Endothelial cell of umbilical vein (primary cell): ENCODE measurements at regions not wholly inside any gene's neighbourhood (a gene's known extent, or its start where the extent isn't known, plus 50 kb on each side); places are given as distances from the start of the nearest gene placed in this dataset.

Experiments
- BruUV-seq: library from RNA; stranded (reverse); fragments of 400-500 nt; replicated peaks from 2 replicates; lab custom pipeline; 2021; lab: Mats Ljungman, UMichigan
- CTCF ChIA-PET: fragments of 300-600, 350-600 bp; sonication (Branson Sonifier 250); formaldehyde crosslinking; loops from one replicate; lab custom pipeline; 2021; ENCODE audit warnings: antibody characterized with exemption, inconsistent platforms; lab: Charles Lee
- POLR2A ChIA-PET: fragments of 300-600, 350-600 bp; sonication (Branson Sonifier 250); formaldehyde crosslinking; loops from one replicate; lab custom pipeline; 2021; ENCODE audit warnings: antibody characterized with exemption, inconsistent platforms; lab: Charles Lee
- DNase-seq: peaks from one replicate; pipeline ENCODE4 v3.0.0-alpha.2; 2011; ENCODE audit warnings: low read depth, low spot score
- FAIRE-seq: peaks from 2 replicates; lab custom pipeline; 2011; peaks lifted over from hg19 to GRCh38; lab: Jason Lieb, UNC
- H2AFZ ChIP-seq: 2 replicates; pipeline ENCODE4 v1.6.0; 2012; ENCODE audit warnings: low read depth, low read length, control low read depth, inconsistent platforms
- H3K27ac ChIP-seq: 2 replicates; pipeline ENCODE4 v1.5.1; 2011; ENCODE audit warnings: low read depth, mild to moderate bottlenecking, control low read depth, low read length, moderate library complexity; ENCODE audit not compliant: insufficient read depth
- H3K27me3 ChIP-seq, 2 experiments: 2 replicates each; pipeline versions ENCODE4 v1.6.0 to v1.6.1; 2011; ENCODE audit warnings: low read length in 2 of 2, mixed read lengths in 1 of 2; ENCODE audit not compliant: control insufficient read depth in 2 of 2, insufficient read depth in 2 of 2
- H3K36me3 ChIP-seq, 2 experiments: 2 replicates in 1 of 2; 3 replicates in 1 of 2; pipeline ENCODE4 v1.5.1; 2011; ENCODE audit warnings: low read length in 2 of 2, mild to moderate bottlenecking in 1 of 2, moderate library complexity in 1 of 2; ENCODE audit not compliant: control insufficient read depth in 2 of 2, insufficient read depth in 2 of 2; ENCODE audit errors: extremely low read depth in 1 of 2
- H3K4me1 ChIP-seq: 3 replicates; pipeline ENCODE4 v1.5.1; 2011; ENCODE audit warnings: mild to moderate bottlenecking, low read length; ENCODE audit not compliant: control insufficient read depth, insufficient read depth; ENCODE audit errors: extremely low read depth
- H3K4me2 ChIP-seq: 2 replicates; pipeline ENCODE4 v1.6.1; 2011; ENCODE audit warnings: low read length, control low read depth, mixed read lengths; ENCODE audit not compliant: insufficient read depth
- H3K4me3 ChIP-seq, 3 experiments: fragments of 200-600 bp in 1 of 3; sonication (generic), shearing (Covaris generic) in 1 of 3; replicated peaks in 1 of 3; 2 replicates each; pipeline ENCODE4 v1.5.1; 2011 to 2016; ENCODE audit warnings: control low read depth in 3 of 3, low read length in 3 of 3, mild to moderate bottlenecking in 2 of 3, inconsistent platforms in 1 of 3, low read depth in 1 of 3, moderate library complexity in 1 of 3; ENCODE audit not compliant: insufficient read depth in 1 of 3
- H3K79me2 ChIP-seq: 2 replicates; pipeline ENCODE4 v1.6.0; 2012; ENCODE audit warnings: low read length, inconsistent platforms; ENCODE audit not compliant: control insufficient read depth, insufficient read depth
- H3K9ac ChIP-seq: replicated peaks from 2 replicates; pipeline ENCODE3; 2011; ENCODE audit warnings: low read length, control low read depth; ENCODE audit not compliant: insufficient read depth; ENCODE audit errors: extremely low read depth
- H3K9me1 ChIP-seq: replicated peaks from 3 replicates; pipeline ENCODE4 v1.6.0; 2011; ENCODE audit warnings: mild to moderate bottlenecking, low read length; ENCODE audit not compliant: control insufficient read depth, insufficient read depth; ENCODE audit errors: extremely low read depth
- H3K9me3 ChIP-seq: replicated peaks from 2 replicates; pipeline ENCODE4 v1.5.1; 2012; ENCODE audit warnings: low read length, inconsistent platforms; ENCODE audit not compliant: control insufficient read depth, insufficient read depth
- H4K20me1 ChIP-seq: replicated peaks from 2 replicates; pipeline ENCODE3; 2011; ENCODE audit warnings: mild to moderate bottlenecking, low read length; ENCODE audit not compliant: control insufficient read depth, insufficient read depth; ENCODE audit errors: extremely low read depth
- EZH2 ChIP-seq: IDR thresholded peaks from 2 replicates; pipeline ENCODE4 v1.6.1; 2012; ENCODE audit warnings: borderline replicate concordance, low read depth, mild to moderate bottlenecking, moderate library complexity, low read length, inconsistent platforms; ENCODE audit not compliant: severe bottlenecking
- FOS ChIP-seq: IDR thresholded peaks from 2 replicates; pipeline ENCODE4 v1.6.1; 2011; ENCODE audit warnings: mild to moderate bottlenecking, low read length, moderate library complexity, borderline replicate concordance; ENCODE audit not compliant: insufficient read depth
- GATA2 ChIP-seq: IDR thresholded peaks from 2 replicates; pipeline ENCODE4 v1.7.0; 2011; ENCODE audit warnings: low read depth, mild to moderate bottlenecking, moderate library complexity, mixed read lengths, low read length; ENCODE audit not compliant: insufficient read length, insufficient read depth
- JUN ChIP-seq: IDR thresholded peaks from 2 replicates; pipeline ENCODE4 v1.6.1; 2011; ENCODE audit warnings: borderline replicate concordance, low read depth; ENCODE audit not compliant: insufficient read length, insufficient read depth
- MYC ChIP-seq: IDR thresholded peaks from one replicate; pipeline ENCODE4 v1.6.1; 2011; ENCODE audit warnings: mild to moderate bottlenecking, low read depth, low read length
- POLR2A ChIP-seq: IDR thresholded peaks from 2 replicates; pipeline ENCODE4 v1.6.1; 2012; ENCODE audit warnings: low read depth, mild to moderate bottlenecking, control low read depth, low read length
- POLR2AphosphoS5 ChIP-seq: IDR thresholded peaks from 2 replicates; pipeline ENCODE4 v1.6.1; 2012; ENCODE audit warnings: low read depth, mild to moderate bottlenecking, control low read depth, low read length, moderate library complexity; ENCODE audit not compliant: insufficient read depth
- dilution Hi-C: fragments of 300-500 bp; cut with MboI; formaldehyde crosslinking; loops from one replicate; pipeline ENCODE4 v1.15.0; 2019; ENCODE audit warnings: low sequenced_read_pairs; ENCODE audit not compliant: extremely low pct_ligation_motif_present
- intact Hi-C: fragments of 100-400 bp; cut with micrococcal nuclease; formaldehyde crosslinking; loops from one replicate; pipeline ENCODE4 v1.10.0; 2022
- TF ChIP-seq, protein P1 (sequence below), 2 donors: IDR thresholded peaks; 1 replicate in 1 of 2; 2 replicates in 1 of 2; pipeline ENCODE4 v1.5.1; 2011; ENCODE audit warnings: low read length in 2 of 2, mild to moderate bottlenecking in 2 of 2, moderate library complexity in 2 of 2, control low read depth in 1 of 2, inconsistent platforms in 1 of 2, low read depth in 1 of 2; ENCODE audit not compliant: insufficient read depth in 1 of 2; ENCODE audit errors: extremely low read depth in 1 of 2
- TF ChIP-seq, protein P2 (sequence below): IDR thresholded peaks from 2 replicates; pipeline ENCODE4 v1.6.1; 2011; ENCODE audit not compliant: insufficient read depth, insufficient read length

DNA sequence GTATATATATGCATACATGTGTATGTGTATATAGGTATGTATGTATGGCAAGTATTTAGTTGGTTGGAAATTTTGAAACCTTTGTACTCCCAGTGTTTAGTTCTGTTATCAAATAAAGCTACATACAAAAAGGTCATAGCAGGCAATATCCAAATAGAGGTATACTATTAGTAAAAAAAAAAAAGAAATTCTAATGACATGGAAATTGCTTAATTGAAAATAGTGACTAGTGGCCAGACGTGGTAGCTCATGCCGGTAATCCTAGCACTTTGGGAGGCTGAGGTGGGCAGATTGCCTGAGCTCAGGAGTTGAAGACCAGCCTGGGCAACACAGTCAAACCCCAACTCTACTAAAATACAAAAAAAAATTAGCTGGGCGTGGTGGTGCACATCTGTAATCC is 351.6 kb upstream of the NR5A2 start:
- Histone ChIP-seq H4K20me1 (no peaks in the 10 kb centered on the region), H3K4me2 (no peak overlapping the region), H3K9ac (no peak overlapping the region), H3K27me3 (no peaks in the 10 kb centered on the region), H3K4me1 (no peaks in the 10 kb centered on the region), H2AFZ (no peak overlapping the region), H3K79me2 (no peaks in the 10 kb centered on the region), H3K36me3 (no peaks in the 10 kb centered on the region), H3K27ac (no peak overlapping the region), H3K9me1 (no peaks in the 10 kb centered on the region), H3K9me3 (no peaks in the 10 kb centered on the region), H3K4me3 (no peak overlapping the region)
- ChIA-PET POLR2A (no interaction called here), CTCF (interaction anchor here (1.5 kb wide), 2 partner anchors 9 to 12 kb away, joined by 4 to 7 read pairs; no protein-coding TSS in a partner anchor)
- no TSS peak for BruUV-seq
- TF ChIP-seq MYC (no peak), FOS (no peak), JUN (no peak), GATA2 (no peak), EZH2 (no peak), POLR2A (no peak), POLR2AphosphoS5 (no peak)
- TF ChIP-seq, protein P1, sequence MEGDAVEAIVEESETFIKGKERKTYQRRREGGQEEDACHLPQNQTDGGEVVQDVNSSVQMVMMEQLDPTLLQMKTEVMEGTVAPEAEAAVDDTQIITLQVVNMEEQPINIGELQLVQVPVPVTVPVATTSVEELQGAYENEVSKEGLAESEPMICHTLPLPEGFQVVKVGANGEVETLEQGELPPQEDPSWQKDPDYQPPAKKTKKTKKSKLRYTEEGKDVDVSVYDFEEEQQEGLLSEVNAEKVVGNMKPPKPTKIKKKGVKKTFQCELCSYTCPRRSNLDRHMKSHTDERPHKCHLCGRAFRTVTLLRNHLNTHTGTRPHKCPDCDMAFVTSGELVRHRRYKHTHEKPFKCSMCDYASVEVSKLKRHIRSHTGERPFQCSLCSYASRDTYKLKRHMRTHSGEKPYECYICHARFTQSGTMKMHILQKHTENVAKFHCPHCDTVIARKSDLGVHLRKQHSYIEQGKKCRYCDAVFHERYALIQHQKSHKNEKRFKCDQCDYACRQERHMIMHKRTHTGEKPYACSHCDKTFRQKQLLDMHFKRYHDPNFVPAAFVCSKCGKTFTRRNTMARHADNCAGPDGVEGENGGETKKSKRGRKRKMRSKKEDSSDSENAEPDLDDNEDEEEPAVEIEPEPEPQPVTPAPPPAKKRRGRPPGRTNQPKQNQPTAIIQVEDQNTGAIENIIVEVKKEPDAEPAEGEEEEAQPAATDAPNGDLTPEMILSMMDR (IDR thresholded peaks at IDR 0.05; ENCODE audit: extremely low read depth in 1 of 2, insufficient read depth in 1 of 2, low read depth in 1 of 2, low read length in 2 of 2), result no peak
- TF ChIP-seq, protein P2, sequence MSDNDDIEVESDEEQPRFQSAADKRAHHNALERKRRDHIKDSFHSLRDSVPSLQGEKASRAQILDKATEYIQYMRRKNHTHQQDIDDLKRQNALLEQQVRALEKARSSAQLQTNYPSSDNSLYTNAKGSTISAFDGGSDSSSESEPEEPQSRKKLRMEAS, result no peak
- no peak for DNase-seq
- intact Hi-C loops (no loop called here), dilution Hi-C loops (no loop called here)
- no peak for FAIRE-seq
